NT2/D1 (cell line): ENCODE measurements at regions not wholly inside any gene's neighbourhood (a gene's known extent, or its start where the extent isn't known, plus 50 kb on each side); places are given as distances from the start of the nearest gene placed in this dataset.
"Not testable (repeated sequence)": the region's sequence is repeated elsewhere in the genome, so short reads cannot be mapped to it uniquely, and the experiment has no call there.

Experiments
- DNase-seq: peaks from one replicate; pipeline ENCODE4 v3.0.0-alpha.2; 2011; ENCODE audit warnings: low read depth, low spot score
- H3K27me3 ChIP-seq: 2 replicates; pipeline ENCODE4 v1.6.0; 2011; ENCODE audit warnings: mild to moderate bottlenecking; ENCODE audit not compliant: insufficient read length, insufficient read depth
- H3K36me3 ChIP-seq: 2 replicates; pipeline ENCODE4 v1.6.1; 2011; ENCODE audit warnings: mild to moderate bottlenecking, low read length, mixed read lengths; ENCODE audit not compliant: insufficient read depth, insufficient read length
- H3K4me1 ChIP-seq: 2 replicates; pipeline ENCODE4 v1.5.1; 2011; ENCODE audit not compliant: insufficient read depth, insufficient read length
- H3K4me3 ChIP-seq: 2 replicates; pipeline ENCODE4 v1.5.1; 2011; ENCODE audit warnings: low read depth; ENCODE audit not compliant: insufficient read length
- H3K9ac ChIP-seq: 2 replicates; pipeline ENCODE4 v1.6.0; 2011; ENCODE audit warnings: low read depth; ENCODE audit not compliant: insufficient read length
- H3K9me3 ChIP-seq: 2 replicates; pipeline ENCODE4 v1.5.1; 2011; ENCODE audit warnings: mild to moderate bottlenecking, low read length; ENCODE audit not compliant: insufficient read depth
- SUZ12 ChIP-seq: IDR thresholded peaks from 2 replicates; pipeline ENCODE4 v1.6.1; 2011; ENCODE audit not compliant: insufficient read length, insufficient read depth; ENCODE audit errors: extremely low read depth
- YY1 ChIP-seq: IDR thresholded peaks from 2 replicates; pipeline ENCODE4 v1.6.1; 2011; ENCODE audit not compliant: insufficient read length, insufficient read depth
- ZNF274 ChIP-seq: IDR thresholded peaks from 2 replicates; pipeline ENCODE4 v1.6.1; 2011; ENCODE audit warnings: mild to moderate bottlenecking, low read depth, low read length

DNA sequence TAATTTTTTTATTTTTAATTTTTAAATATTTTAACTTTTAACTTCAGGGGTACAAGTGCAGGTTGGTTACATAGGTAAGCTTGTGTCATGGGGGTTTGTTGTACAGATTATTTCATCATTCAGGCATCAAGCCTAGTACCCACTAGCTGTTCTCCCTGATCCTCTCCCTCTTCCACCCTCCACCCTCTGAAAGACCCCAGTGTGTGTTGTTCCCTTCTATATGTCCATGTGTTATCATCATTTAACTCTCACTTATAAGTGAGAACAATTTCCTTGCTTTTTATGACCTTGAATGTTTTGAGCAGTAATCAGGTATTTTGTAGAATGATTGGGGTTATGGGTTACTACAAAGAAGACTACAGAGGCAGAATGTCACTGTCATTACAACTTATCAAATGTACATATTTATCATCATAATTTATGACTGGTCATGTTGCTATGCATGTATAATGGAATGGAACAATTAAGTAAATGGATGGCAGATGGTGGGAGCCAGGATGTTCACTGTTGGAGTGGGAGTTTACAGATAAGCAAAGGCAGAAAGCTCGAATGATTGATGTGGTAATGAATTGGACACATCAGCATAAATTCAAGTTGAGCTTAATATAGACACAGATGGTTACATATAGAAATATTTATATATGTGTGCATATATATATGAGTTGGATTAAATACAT lies 563.8 kb upstream of the ROBO1 start:
- no peaks in the 10 kb centered on the region for H3K9me3 ChIP-seq
- no peak overlapping the region for H3K4me3 ChIP-seq
- no peak overlapping the region for H3K9ac ChIP-seq
- no peak for DNase-seq
- H3K36me3 ChIP-seq = no peaks in the 10 kb centered on the region
- H3K4me1 ChIP-seq = no peaks in the 10 kb centered on the region
- no peaks in the 10 kb centered on the region for H3K27me3 ChIP-seq
- TF ChIP-seq ZNF274 (no peak), YY1 (no peak), SUZ12 (no peak)

GRCh38 chr3:80314541-80314940 lies 546.7 kb upstream of the ROBO1 start:
- not testable (repeated sequence) for DNase-seq, H3K4me1 ChIP-seq, H3K4me3 ChIP-seq, H3K9ac ChIP-seq, H3K36me3 ChIP-seq, H3K27me3 ChIP-seq
- peaks cover 12% of the 10 kb centered on the region; the same call in 1 of the 2 replicates for H3K9me3 ChIP-seq

DNA sequence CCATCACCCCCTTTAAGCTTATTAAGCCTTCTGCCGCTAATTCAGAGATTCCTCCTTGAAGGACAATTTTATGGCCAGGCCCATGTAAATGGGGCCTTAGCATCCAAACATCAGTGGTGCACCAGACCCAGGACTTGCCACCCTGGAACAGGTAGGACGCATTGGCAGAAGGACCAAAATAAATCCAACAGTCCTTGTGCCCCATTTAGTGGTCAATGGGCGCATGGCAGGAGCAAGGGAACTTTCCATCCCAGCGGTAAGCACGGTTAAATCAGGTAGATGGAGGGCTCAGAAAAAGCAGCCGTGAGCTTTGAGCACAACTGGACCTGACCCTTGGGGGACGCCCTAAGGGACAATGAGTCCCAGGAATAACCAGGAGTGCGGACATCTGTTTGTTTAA lies 540.8 kb upstream of the ROBO1 start:
- H3K4me1 ChIP-seq = no peaks in the 10 kb centered on the region
- no peak overlapping the region for H3K9ac ChIP-seq
- H3K4me3 ChIP-seq = no peak overlapping the region
- TF ChIP-seq YY1 = no peak
- TF ChIP-seq ZNF274 = no peak
- TF ChIP-seq SUZ12 = no peak
- H3K27me3 ChIP-seq = no peaks in the 10 kb centered on the region
- H3K36me3 ChIP-seq = no peaks in the 10 kb centered on the region
- peaks cover 1% of the 10 kb centered on the region; the same call in 1 of the 2 replicates for H3K9me3 ChIP-seq
- no peak for DNase-seq

GRCh38 chr3:80307844-80308243 lies 540.0 kb upstream of the ROBO1 start:
- H3K4me1 ChIP-seq = no peaks in the 10 kb centered on the region
- DNase-seq = no peak
- TF ChIP-seq SUZ12 = no peak
- no peak for TF ChIP-seq ZNF274
- TF ChIP-seq YY1 = no peak
- no peak overlapping the region for H3K4me3 ChIP-seq
- no peaks in the 10 kb centered on the region for H3K36me3 ChIP-seq
- no peak overlapping the region for H3K9ac ChIP-seq
- no peaks in the 10 kb centered on the region; the same call in 1 of the 2 replicates for H3K9me3 ChIP-seq
- H3K27me3 ChIP-seq = no peaks in the 10 kb centered on the region

GRCh38 chr3:80297720-80298119 lies 529.9 kb upstream of the ROBO1 start:
- H3K27me3 ChIP-seq = no peaks in the 10 kb centered on the region
- peaks cover 5% of the 10 kb centered on the region; the same call in 1 of the 2 replicates for H3K9me3 ChIP-seq
- DNase-seq = no peak
- H3K4me3 ChIP-seq = no peak overlapping the region
- no peaks in the 10 kb centered on the region for H3K36me3 ChIP-seq
- TF ChIP-seq SUZ12 (no peak), YY1 (no peak), ZNF274 (no peak)
- no peak overlapping the region for H3K9ac ChIP-seq
- H3K4me1 ChIP-seq = no peaks in the 10 kb centered on the region

- TF ChIP-seq ZNF274 (no peak), YY1 (no peak), SUZ12 (no peak)
- H3K36me3 ChIP-seq = no peaks in the 10 kb centered on the region
- H3K4me3 ChIP-seq = no peak overlapping the region
Observed at GRCh38 chr3:80285388-80285787, 517.6 kb upstream of the ROBO1 start.

DNA sequence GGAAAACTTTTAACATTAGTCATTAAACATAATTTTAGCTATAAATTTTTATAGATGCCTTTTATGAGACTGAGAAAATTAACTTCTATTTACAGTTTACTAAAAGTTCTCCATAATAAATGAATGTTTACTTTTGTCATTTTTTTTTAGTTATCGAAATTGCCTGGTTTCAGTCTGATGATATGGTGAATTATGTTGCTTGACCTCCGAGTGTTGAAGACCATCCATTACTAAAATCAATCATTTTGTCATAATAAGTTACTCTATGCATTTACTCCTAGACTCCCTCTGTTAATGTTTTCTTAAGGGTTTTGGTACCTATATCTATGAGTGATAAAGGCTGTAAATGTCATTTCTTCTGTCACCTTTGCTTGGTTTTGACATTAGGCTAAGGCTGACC lies 516.0 kb upstream of the ROBO1 start:
- DNase-seq = no peak
- Histone ChIP-seq H3K4me1 (no peaks in the 10 kb centered on the region), H3K27me3 (no peaks in the 10 kb centered on the region), H3K9ac (no peak overlapping the region), H3K36me3 (no peaks in the 10 kb centered on the region), H3K4me3 (no peak overlapping the region), H3K9me3 (no peaks in the 10 kb centered on the region)
- TF ChIP-seq SUZ12 = no peak
- no peak for TF ChIP-seq ZNF274
- no peak for TF ChIP-seq YY1

More at GRCh38 chr3:80285388-80285787, 517.6 kb upstream of the ROBO1 start:
- H3K9me3 ChIP-seq = no peaks in the 10 kb centered on the region
- no peaks in the 10 kb centered on the region for H3K4me1 ChIP-seq
- H3K9ac ChIP-seq = no peak overlapping the region
- H3K27me3 ChIP-seq = no peaks in the 10 kb centered on the region
- no peak for DNase-seq
